Skin epidermis (tissue), 12 donors: ENCODE measurements at regions not wholly inside any gene's neighbourhood (a gene's known extent, or its start where the extent isn't known, plus 50 kb on each side); places are given as distances from the start of the nearest gene placed in this dataset.

Source experiments
- H3K27ac ChIP-seq, 21 experiments: fragments of 200-600 bp; sonication (generic) in 11 of 21; one replicate each; pipeline ENCODE4 v1.5.0; 2020; ENCODE audit warnings: mild to moderate bottlenecking in 3 of 21, inconsistent platforms in 2 of 21, moderate library complexity in 2 of 21
- H3K4me3 ChIP-seq, 7 experiments: fragments of 200-600 bp; sonication (generic) in 2 of 7; one replicate each; pipeline ENCODE4 v1.5.0; 2020; ENCODE audit warnings: inconsistent platforms in 2 of 7, mild to moderate bottlenecking in 2 of 7, moderate library complexity in 1 of 7

GRCh38 chr21:27467366-27467765, 500.5 kb upstream of the ADAMTS5 start:
- Histone ChIP-seq H3K27ac (no peak overlapping the region), H3K4me3 (no peak overlapping the region)

GRCh38 chr21:27466140-27466539, 499.3 kb upstream of the ADAMTS5 start:
- H3K4me3 ChIP-seq, result no peak overlapping the region
- H3K27ac ChIP-seq, result no peak overlapping the region

GRCh38 chr21:27464648-27465047, 497.8 kb upstream of the ADAMTS5 start:
- H3K27ac ChIP-seq, result no peak overlapping the region

GRCh38 chr21:27462726-27463125, 495.8 kb upstream of the ADAMTS5 start:
- H3K27ac ChIP-seq, result no peak overlapping the region

More at GRCh38 chr21:27464648-27465047, 497.8 kb upstream of the ADAMTS5 start:
- no peak overlapping the region for H3K4me3 ChIP-seq

GRCh38 chr21:27454234-27454633, 487.3 kb upstream of the ADAMTS5 start:
- H3K4me3 ChIP-seq, result no peak overlapping the region
- peak overlapping the region in 1 of 21 experiments; percentile 22 for H3K27ac ChIP-seq

More at GRCh38 chr21:27462726-27463125, 495.8 kb upstream of the ADAMTS5 start:
- no peak overlapping the region for H3K4me3 ChIP-seq

GRCh38 chr21:27451116-27451515, 484.2 kb upstream of the ADAMTS5 start:
- Histone ChIP-seq H3K4me3 (no peak overlapping the region), H3K27ac (no peak overlapping the region)

GRCh38 chr21:27450216-27450615, 483.3 kb upstream of the ADAMTS5 start:
- H3K4me3 ChIP-seq, result no peak overlapping the region
- H3K27ac ChIP-seq, result no peak overlapping the region

GRCh38 chr21:27448960-27449359, 482.1 kb upstream of the ADAMTS5 start:
- H3K27ac ChIP-seq, result no peak overlapping the region
- no peak overlapping the region for H3K4me3 ChIP-seq

GRCh38 chr21:27447843-27448242, 481.0 kb upstream of the ADAMTS5 start:
- Histone ChIP-seq H3K4me3 (no peak overlapping the region), H3K27ac (peak overlapping the region in 1 of 21 experiments; percentile 38)

- Histone ChIP-seq H3K27ac (peak overlapping the region in 5 of 21 experiments; percentile 37 to 69 (median 51)), H3K4me3 (no peak overlapping the region)
These were observed 462.9 kb upstream of the ADAMTS5 start for GRCh38 chr21:27429710-27430341.

GRCh38 chr21:27426196-27426595, 459.3 kb upstream of the ADAMTS5 start:
- Histone ChIP-seq H3K27ac (peak overlapping the region in 2 of 21 experiments; percentile 17 to 19), H3K4me3 (no peak overlapping the region)

- Histone ChIP-seq H3K4me3 (no peak overlapping the region), H3K27ac (peak overlapping the region in 3 of 21 experiments; percentile 17 to 64 (median 19))
These were observed 458.7 kb upstream of the ADAMTS5 start for GRCh38 chr21:27425574-27425973.

- Histone ChIP-seq H3K4me3 (no peak overlapping the region), H3K27ac (peak overlapping the region in 2 of 21 experiments; percentile 19 to 64)
These were observed 458.3 kb upstream of the ADAMTS5 start for GRCh38 chr21:27425172-27425571.

- H3K27ac ChIP-seq, result peak overlapping the region in 2 of 21 experiments; percentile 46 to 50
- H3K4me3 ChIP-seq, result no peak overlapping the region
These were observed 457.7 kb upstream of the ADAMTS5 start for GRCh38 chr21:27424601-27425000.

GRCh38 chr21:27423906-27424595, 457.2 kb upstream of the ADAMTS5 start:
- H3K27ac ChIP-seq, result peak overlapping the region in 4 of 21 experiments; percentile 44 to 56 (median 48)

GRCh38 chr21:27423038-27423437, 456.1 kb upstream of the ADAMTS5 start:
- Histone ChIP-seq H3K4me3 (no peak overlapping the region), H3K27ac (peak overlapping the region in 8 of 21 experiments; percentile 7 to 72 (median 27))

More at GRCh38 chr21:27423906-27424595, 457.2 kb upstream of the ADAMTS5 start:
- no peak overlapping the region for H3K4me3 ChIP-seq

GRCh38 chr21:27422435-27422834, 455.5 kb upstream of the ADAMTS5 start:
- peak overlapping the region in 10 of 21 experiments; percentile 1 to 72 (median 22) for H3K27ac ChIP-seq
- H3K4me3 ChIP-seq, result no peak overlapping the region

- Histone ChIP-seq H3K4me3 (no peak overlapping the region), H3K27ac (peak overlapping the region in 3 of 21 experiments; percentile 48 to 72 (median 56))
These were observed 454.8 kb upstream of the ADAMTS5 start for GRCh38 chr21:27421654-27422053.

- H3K4me3 ChIP-seq, result no peak overlapping the region
- peak overlapping the region in 1 of 21 experiments; percentile 50 for H3K27ac ChIP-seq
These were observed 452.3 kb upstream of the ADAMTS5 start for GRCh38 chr21:27419153-27419552.

GRCh38 chr21:27418346-27418745, 451.5 kb upstream of the ADAMTS5 start:
- H3K4me3 ChIP-seq, result no peak overlapping the region

GRCh38 chr21:27412530-27412929, 445.6 kb upstream of the ADAMTS5 start:
- H3K4me3 ChIP-seq, result no peak overlapping the region
- H3K27ac ChIP-seq, result no peak overlapping the region

More at GRCh38 chr21:27418346-27418745, 451.5 kb upstream of the ADAMTS5 start:
- H3K27ac ChIP-seq, result peak overlapping the region in 1 of 21 experiments; percentile 50
